Left colon (tissue), 2 donors: ENCODE measurements at regions not wholly inside any gene's neighbourhood (a gene's known extent, or its start where the extent isn't known, plus 50 kb on each side); places are given as distances from the start of the nearest gene placed in this dataset.

Experiments used
- ATAC-seq: fragments of 200-7000 bp; cut with Tn5 transposase; one replicate; pipeline ENCODE4 v1.9.1; 2020; ENCODE audit warnings: mild to moderate bottlenecking, moderate library complexity
- DNase-seq, 2 donors: peaks; one replicate each; pipeline ENCODE4 v3.0.0-alpha.2; 2020
- intact Hi-C, 2 donors: fragments of 100-400 bp; cut with DNase I in 1 of 2; cut with micrococcal nuclease in 1 of 2; formaldehyde crosslinking; loops; one replicate each; pipeline versions ENCODE4 v1.11.2 to v1.14.0; 2022; cut with DNase I, micrococcal nuclease
- donor health status: DM: no; HTN: no; CAD: no.
- donor health status: DM: yes; HTN: yes; CAD: no.

GRCh38 chr3:103729547-103729946 lies 1294.7 kb downstream of the ZPLD1 start:
- no peak for ATAC-seq
- DNase-seq = no peak
- intact Hi-C loops = no loop called here

DNA sequence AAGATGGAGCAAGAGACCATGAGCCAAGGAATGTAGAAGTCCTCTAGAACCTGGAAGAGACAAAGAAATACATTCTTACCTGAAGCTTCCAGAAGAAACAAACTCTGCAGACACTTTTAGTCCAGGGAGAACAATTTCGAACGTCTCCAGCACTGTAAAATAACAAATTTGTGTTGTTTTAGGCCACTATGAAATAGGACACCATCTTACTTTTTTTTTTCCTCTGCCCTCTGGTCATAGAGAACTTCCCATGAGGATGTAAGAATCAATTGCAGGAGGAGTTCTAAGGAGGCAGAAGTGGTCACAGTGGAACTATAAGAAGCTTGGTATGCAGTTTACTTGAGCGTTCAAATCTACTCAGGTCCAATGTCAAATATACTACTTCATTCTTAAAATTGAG lies 1295.9 kb downstream of the ZPLD1 start:
- DNase-seq (no peak), ATAC-seq (no peak)
- intact Hi-C loops = no loop called here

DNA sequence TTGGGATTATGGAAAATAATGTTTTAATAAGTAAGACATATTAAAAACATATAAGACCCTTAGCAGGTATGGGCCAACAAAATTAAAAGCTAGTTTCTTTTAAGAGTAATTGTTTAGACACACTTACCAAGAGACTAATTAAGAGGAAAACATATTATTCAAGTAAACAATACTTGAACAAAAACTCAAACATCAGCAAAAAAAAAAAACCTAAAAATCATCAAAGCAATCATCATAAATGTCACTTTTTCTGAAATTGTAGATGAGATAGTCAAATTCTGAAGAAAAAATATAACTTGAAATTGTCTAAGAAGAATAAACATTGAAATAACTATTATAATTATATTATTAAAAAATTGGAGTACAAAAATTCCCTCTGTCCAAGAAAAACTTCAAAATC lies 1318.2 kb downstream of the ZPLD1 start:
- intact Hi-C loops = no loop called here
- no peak for DNase-seq
- ATAC-seq = no peak

DNA sequence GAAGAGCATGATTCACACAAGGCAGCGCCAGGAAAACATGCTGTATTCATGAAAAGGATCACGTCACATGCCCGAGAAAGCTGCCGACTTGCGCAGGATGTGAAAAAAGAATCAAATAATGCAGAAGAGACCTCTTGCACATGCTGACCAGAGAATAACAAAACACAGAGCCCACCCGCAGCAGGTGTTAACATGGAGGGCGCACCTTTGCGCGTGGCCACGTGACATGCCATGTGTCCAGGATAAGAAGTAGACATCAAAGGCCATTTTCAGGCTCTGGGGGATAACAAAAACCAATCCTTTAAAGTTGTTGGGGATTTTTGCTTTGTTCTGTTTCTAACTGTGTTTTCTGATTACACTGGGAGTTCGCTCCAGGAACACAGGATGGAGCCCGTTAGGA lies 1332.8 kb downstream of the ZPLD1 start:
- intact Hi-C loops = no loop called here
- DNase-seq (no peak), ATAC-seq (no peak)

- no peak for DNase-seq
- intact Hi-C loops = no loop called here
- no peak for ATAC-seq
These were observed 1350.2 kb downstream of the ZPLD1 start for GRCh38 chr3:103785017-103785416.

DNA sequence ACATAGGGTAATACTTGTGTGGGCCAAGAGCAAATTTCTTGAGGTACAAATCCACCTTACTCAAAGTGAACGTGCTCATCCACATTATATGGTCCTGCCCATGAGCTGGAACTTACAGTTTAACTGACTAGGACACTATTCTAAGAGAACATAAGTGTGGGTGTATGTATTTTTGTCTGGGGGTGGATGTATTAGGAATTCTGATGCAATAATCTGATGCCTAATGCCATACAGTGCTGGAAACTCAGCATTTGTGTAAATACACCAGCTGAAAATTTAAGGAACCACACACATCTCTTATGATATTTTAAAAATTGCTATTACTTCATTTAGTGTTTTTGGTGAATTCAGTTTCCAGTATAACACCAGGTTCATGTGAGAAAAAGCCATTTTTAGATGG lies 1350.7 kb downstream of the ZPLD1 start:
- ATAC-seq = no peak
- intact Hi-C loops = no loop called here
- DNase-seq = no peak

- intact Hi-C loops = no loop called here
- DNase-seq = no peak
- ATAC-seq = no peak
These were observed 1351.5 kb downstream of the ZPLD1 start for GRCh38 chr3:103786296-103786695.

DNA sequence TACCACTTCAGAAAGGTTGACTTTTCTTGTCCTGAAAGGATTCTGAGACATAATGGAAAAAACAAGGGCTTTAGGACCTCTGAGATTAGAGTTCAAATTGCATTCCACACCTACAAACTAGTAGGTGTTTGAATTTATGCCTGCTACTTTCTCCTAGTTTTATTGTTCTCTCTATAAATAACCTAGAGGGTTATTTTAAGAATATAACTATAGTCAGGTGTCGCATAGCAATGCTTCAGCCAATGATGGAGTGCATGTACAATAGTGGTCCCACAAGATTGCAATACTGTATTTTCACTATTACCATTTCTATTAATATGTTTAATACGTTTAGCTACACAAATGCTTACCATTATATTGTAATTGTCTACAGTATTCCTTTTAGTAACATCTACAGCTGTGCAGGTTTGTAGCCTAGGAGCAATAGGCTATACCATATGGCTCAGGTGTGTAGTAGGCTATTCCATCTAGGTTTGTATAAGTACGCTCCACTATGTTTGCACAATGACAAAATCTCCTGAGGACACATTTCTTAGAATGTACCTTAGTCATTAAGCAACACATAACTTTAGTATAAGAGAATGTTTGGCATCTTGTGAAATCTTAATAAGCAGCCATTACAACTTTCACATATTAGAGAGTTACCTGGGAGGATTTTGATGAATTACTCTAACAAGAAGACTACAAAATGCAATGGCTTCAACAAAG lies 1352.5 kb downstream of the ZPLD1 start:
- ATAC-seq = no peak
- intact Hi-C loops = no loop called here
- DNase-seq = no peak

DNA sequence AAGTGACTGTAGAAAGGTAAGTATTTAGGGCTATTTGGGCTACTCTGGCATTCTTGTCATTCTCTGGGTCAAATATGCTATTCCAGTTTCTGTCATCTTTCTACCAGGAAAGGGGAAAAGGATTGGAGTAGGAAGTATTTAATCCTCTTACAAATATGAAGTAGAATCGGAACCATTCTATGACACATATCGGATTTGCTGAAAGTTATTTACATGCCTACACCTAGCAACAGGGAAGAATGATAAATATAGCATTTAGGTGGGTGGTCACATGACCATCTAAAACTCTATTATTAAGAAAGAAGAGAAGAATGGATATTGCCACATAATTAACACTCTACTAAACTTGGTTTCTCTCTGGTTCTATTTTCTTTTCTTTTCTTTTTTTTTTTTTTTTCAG lies 1353.1 kb downstream of the ZPLD1 start:
- intact Hi-C loops = no loop called here
- DNase-seq (no peak), ATAC-seq (no peak)

DNA sequence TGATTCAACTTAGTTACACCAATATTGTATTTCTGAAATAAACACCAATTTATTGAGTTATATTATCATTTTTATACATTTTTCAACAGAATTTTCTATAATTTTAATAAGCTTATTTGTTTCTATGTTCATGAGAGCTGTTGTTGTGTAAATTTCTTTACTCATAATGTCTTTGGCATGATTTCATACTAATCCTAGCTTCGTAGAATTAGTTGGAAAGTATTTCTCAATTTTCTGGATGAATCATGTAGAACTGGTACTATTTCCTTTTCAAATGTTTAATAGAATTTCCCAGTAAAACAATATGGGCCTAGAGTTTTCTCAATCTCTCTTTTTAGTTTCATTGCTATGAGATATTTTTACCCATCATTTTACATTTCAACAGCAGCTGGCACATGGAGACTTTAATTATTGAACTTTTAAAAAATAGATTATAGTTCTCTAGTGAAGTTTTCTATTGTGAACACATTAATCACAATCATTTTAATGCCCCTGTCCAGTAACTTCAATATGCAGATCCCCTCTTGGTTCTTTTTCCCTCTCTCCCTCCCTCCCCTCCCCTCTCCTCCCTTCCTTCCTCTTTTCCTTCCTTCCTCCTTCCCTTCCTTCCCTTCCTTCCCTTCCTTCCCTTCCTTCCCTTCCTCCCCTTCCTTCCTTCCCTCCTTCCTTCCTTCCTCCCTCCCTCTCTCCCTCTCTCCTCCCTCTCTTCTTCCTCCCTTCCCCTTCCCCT lies 1357.1 kb downstream of the ZPLD1 start:
- ATAC-seq (no peak), DNase-seq (no peak)
- intact Hi-C loops = no loop called here

DNA sequence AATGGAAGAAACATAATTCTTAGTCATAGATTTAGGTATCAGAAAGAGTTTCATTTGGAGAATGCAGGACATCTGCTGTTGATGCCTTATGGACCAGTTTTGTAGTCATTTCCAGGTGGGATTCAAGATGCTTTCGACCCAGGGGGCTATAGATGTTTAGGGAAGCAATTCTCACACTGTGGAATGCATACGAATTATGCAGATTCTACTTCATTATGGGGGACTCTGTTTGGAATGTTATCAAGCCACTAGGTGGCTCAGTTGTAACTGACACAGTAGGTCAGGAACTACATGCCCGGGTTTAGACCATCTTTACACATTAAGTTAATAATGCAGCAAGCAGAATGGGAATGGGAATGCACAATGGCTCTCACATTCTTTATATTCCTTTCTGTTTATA lies 1359.8 kb downstream of the ZPLD1 start:
- ATAC-seq = no peak
- no peak for DNase-seq
- intact Hi-C loops = no loop called here

DNA sequence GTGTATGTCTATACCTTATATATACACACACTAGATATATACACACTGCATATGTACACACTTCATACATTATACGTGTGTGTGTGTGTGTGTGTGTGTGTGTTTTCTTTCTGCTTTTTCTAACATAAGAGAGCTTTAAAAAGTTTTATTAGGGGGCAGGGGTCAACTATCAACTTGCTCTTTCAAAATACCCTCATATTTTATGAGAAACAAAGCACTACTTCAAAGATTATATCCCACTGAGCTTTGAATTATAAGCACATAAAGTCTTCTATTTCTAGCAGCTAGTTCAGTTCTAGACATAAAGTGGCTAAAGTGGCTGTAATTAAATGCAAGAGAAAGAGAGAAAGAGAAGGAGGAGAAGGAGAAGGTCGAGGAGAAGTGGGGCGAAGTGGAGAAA lies 1361.3 kb downstream of the ZPLD1 start:
- intact Hi-C loops = no loop called here
- ATAC-seq = no peak
- no peak for DNase-seq

- ATAC-seq = no peak
- intact Hi-C loops = no loop called here
- no peak for DNase-seq
These were observed 1369.0 kb downstream of the ZPLD1 start for GRCh38 chr3:103803787-103804186.

GRCh38 chr3:103810167-103810566 lies 1375.4 kb downstream of the ZPLD1 start:
- ATAC-seq (no peak), DNase-seq (no peak)
- intact Hi-C loops = no loop called here

- ATAC-seq (no peak), DNase-seq (no peak)
- intact Hi-C loops = no loop called here
These were observed 1379.1 kb downstream of the ZPLD1 start for GRCh38 chr3:103813955-103814354.

GRCh38 chr3:103818398-103818797 lies 1383.6 kb downstream of the ZPLD1 start:
- DNase-seq (no peak), ATAC-seq (no peak)
- intact Hi-C loops = no loop called here

- DNase-seq = no peak
- ATAC-seq = no peak
- intact Hi-C loops = no loop called here
These were observed 1384.0 kb downstream of the ZPLD1 start for GRCh38 chr3:103818800-103819199.

DNA sequence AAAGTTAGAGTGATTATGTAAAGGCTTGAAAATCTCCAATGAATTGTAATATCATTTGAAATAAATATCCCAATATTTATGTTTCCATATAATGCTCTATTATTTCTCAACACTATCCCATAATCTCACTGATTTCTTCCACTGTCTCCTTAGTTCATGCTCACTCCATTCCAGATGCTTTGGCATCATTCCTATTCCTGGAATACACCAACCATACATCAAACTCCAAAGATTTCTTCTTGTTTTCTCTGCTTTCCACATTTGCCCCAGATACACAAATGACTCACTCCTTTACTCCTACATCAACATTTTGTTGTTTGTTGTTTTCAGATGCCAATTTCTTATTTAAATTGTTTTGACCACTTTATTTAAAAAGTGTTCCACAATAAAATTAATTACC lies 1390.8 kb downstream of the ZPLD1 start:
- no peak for ATAC-seq
- intact Hi-C loops = no loop called here
- no peak for DNase-seq

DNA sequence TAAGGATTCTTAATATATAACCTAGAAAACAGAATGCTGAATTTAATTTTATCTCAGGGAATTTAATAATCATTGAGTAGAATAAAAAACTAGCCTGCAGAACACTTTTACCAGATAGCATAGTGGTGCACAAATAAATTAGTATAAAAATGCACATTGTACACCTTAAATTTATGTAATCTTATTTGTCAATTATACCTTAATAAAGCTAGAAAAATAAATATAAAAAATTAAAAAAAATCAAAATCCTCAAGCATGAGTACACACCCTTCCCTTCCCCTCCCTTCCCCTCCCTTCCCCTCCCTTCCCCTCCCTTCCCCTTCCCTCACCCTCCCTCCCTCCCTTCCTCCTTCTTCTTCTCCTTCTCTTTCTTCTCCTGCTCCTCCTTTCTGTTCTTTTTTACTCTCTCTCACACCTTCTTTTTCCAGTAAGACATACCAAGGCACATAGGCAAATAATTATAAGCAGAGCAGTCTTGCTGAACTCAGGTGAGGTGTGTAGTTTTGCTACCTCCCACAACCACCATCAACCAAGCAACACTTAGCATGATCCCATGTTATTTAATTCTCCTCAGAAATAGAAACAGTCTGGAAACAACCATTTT lies 1395.0 kb downstream of the ZPLD1 start:
- no peak for DNase-seq
- intact Hi-C loops = no loop called here
- ATAC-seq = no peak
